ENCODE measurements at regions not wholly inside any gene's neighbourhood (a gene's known extent, or its start where the extent isn't known, plus 50 kb on each side); places are given as distances from the start of the nearest gene placed in this dataset.

DNA sequence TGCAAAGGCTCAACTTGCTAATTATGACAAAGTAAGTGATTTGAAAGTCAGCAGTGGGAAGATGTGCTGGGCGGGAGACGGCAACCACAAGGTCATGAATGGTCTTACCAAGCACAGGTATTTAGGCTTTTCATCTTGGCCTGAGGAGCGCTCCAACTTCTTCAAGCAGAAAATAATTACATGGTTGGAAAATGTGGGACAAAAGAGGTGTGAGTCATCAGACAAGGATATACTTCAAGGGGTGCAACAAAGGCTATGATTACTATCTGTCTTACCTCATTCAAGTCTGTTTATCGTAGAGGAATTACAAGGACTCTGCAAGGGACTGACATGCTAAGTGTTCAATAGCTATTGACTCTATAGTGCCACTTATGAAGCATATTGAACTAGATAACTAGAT is 2005.7 kb downstream of the MRPL39 start:
- ATAC-seq (no peak), DNase-seq (no peak)
- H3K27me3 ChIP-seq (ENCODE audit: insufficient read depth in 3 of 3, low read length in 2 of 3): no peaks in the 10 kb centered on the region
- 92 to 95% (median 92%) methylated on average over 4 of the region's 4 CpGs for WGBS, 3 donors
- no peak overlapping the region for H3K4me3 ChIP-seq
- H3K9me3 ChIP-seq: no peaks in the 10 kb centered on the region
- intact Hi-C loops (cut with DNase I): no loop called here
- no peak overlapping the region for H3K27ac ChIP-seq
- no peak for TF ChIP-seq CTCF (IDR thresholded peaks at IDR 0.05)
- no peaks in the 10 kb centered on the region for H3K4me1 ChIP-seq
- no peaks in the 10 kb centered on the region for H3K36me3 ChIP-seq (ENCODE audit: insufficient read depth in 1 of 2, low read depth in 1 of 2)

GRCh38 chr21:23593582-23593981 is 2013.7 kb downstream of the MRPL39 start:
- ATAC-seq: no peak
- Histone ChIP-seq H3K27me3 (ENCODE audit: insufficient read depth in 3 of 3, low read length in 2 of 3) (no peaks in the 10 kb centered on the region), H3K9me3 (no peaks in the 10 kb centered on the region), H3K27ac (no peak overlapping the region), H3K4me3 (no peak overlapping the region), H3K4me1 (no peaks in the 10 kb centered on the region), H3K36me3 (ENCODE audit: insufficient read depth in 1 of 2, low read depth in 1 of 2) (no peaks in the 10 kb centered on the region)
- DNase-seq: no peak
- intact Hi-C loops (cut with DNase I): no loop called here
- no peak for TF ChIP-seq CTCF (IDR thresholded peaks at IDR 0.05)
- WGBS, 3 donors: 77 to 87% (median 84%) methylated on average over 1 of the region's 1 CpG

- DNase-seq (no peak), ATAC-seq (no peak)
- no peaks in the 10 kb centered on the region for H3K9me3 ChIP-seq
- H3K27ac ChIP-seq: no peak overlapping the region
- H3K36me3 ChIP-seq (ENCODE audit: insufficient read depth in 1 of 2, low read depth in 1 of 2): no peaks in the 10 kb centered on the region
- TF ChIP-seq CTCF (IDR thresholded peaks at IDR 0.05): no peak
- H3K4me1 ChIP-seq: no peaks in the 10 kb centered on the region
- no peak overlapping the region for H3K4me3 ChIP-seq
- 65 to 72% (median 66%) methylated on average over 2 of the region's 2 CpGs for WGBS, 3 donors
- intact Hi-C loops (cut with DNase I): no loop called here
- H3K27me3 ChIP-seq (ENCODE audit: insufficient read depth in 3 of 3, low read length in 2 of 3): no peaks in the 10 kb centered on the region
Measured at GRCh38 chr21:23585419-23585818, 2021.9 kb downstream of the MRPL39 start.

- DNase-seq: no peak
- intact Hi-C loops (cut with DNase I): no loop called here
- Histone ChIP-seq H3K4me3 (no peak overlapping the region), H3K27ac (no peak overlapping the region), H3K4me1 (no peaks in the 10 kb centered on the region), H3K27me3 (ENCODE audit: insufficient read depth in 3 of 3, low read length in 2 of 3) (no peaks in the 10 kb centered on the region), H3K9me3 (no peaks in the 10 kb centered on the region), H3K36me3 (ENCODE audit: insufficient read depth in 1 of 2, low read depth in 1 of 2) (no peaks in the 10 kb centered on the region)
- ATAC-seq: no peak
- TF ChIP-seq CTCF (IDR thresholded peaks at IDR 0.05): no peak
Measured at GRCh38 chr21:23579573-23579972, 2027.7 kb downstream of the MRPL39 start.

- H3K36me3 ChIP-seq (ENCODE audit: insufficient read depth in 1 of 2, low read depth in 1 of 2): no peaks in the 10 kb centered on the region
- no peaks in the 10 kb centered on the region for H3K9me3 ChIP-seq
- WGBS, 3 donors: 71 to 81% (median 76%) methylated on average over 1 of the region's 1 CpG
- no peak for DNase-seq
- no peaks in the 10 kb centered on the region for H3K27me3 ChIP-seq (ENCODE audit: insufficient read depth in 3 of 3, low read length in 2 of 3)
- intact Hi-C loops (cut with DNase I): no loop called here
- no peak overlapping the region for H3K4me3 ChIP-seq
- TF ChIP-seq CTCF (IDR thresholded peaks at IDR 0.05): no peak
- ATAC-seq: no peak
- H3K4me1 ChIP-seq: no peaks in the 10 kb centered on the region
- no peak overlapping the region for H3K27ac ChIP-seq
Measured at GRCh38 chr21:23578027-23578426, 2029.3 kb downstream of the MRPL39 start.

Measured in psoas muscle (tissue), 7 donors.